Cardiac muscle cell (in vitro differentiated cells and primary cell): ENCODE measurements at regions not wholly inside any gene's neighbourhood (a gene's known extent, or its start where the extent isn't known, plus 50 kb on each side); places are given as distances from the start of the nearest gene placed in this dataset.

ENCODE experiments used
- DNase-seq, 2 donors: peaks; one replicate each; pipeline versions ENCODE4 v3.0.0 to v3.0.0-alpha.2; 2010 to 2017; ENCODE audit warnings: low read depth in 1 of 2, low spot score in 1 of 2
- H3K27ac ChIP-seq: fragments of 200-600 bp; sonication (generic); 2 replicates; pipeline ENCODE4 v1.5.1; 2016
- H3K27me3 ChIP-seq: fragments of 200-600 bp; sonication (generic); 2 replicates; pipeline ENCODE4 v1.6.0; 2016; ENCODE audit warnings: control low read depth
- H3K36me3 ChIP-seq: fragments of 200-600 bp; sonication (generic); 2 replicates; pipeline ENCODE4 v1.5.1; 2016; ENCODE audit warnings: control low read depth
- H3K4me1 ChIP-seq: fragments of 200-600 bp; sonication (generic); 2 replicates; pipeline ENCODE4 v1.8.1; 2017; ENCODE audit warnings: low read depth, mild to moderate bottlenecking, mixed run types
- H3K4me3 ChIP-seq: fragments of 200-600 bp; sonication (generic); 2 replicates; pipeline ENCODE4 v1.5.1; 2016; ENCODE audit warnings: mild to moderate bottlenecking
- H3K9me3 ChIP-seq: fragments of 200-600 bp; sonication (generic); 2 replicates; pipeline ENCODE4 v1.5.1; 2017; ENCODE audit warnings: low read depth, mild to moderate bottlenecking, control low read depth
- CTCF ChIP-seq: IDR thresholded peaks from 2 replicates; pipeline ENCODE4 v1.5.1; 2012; ENCODE audit warnings: low read depth, mild to moderate bottlenecking, low read length

GRCh38 chr12:89179245-89179644 is 173.1 kb downstream of the DUSP6 start:
- Histone ChIP-seq H3K27me3 (no peaks in the 10 kb centered on the region), H3K4me3 (no peak overlapping the region), H3K4me1 (no peaks in the 10 kb centered on the region), H3K27ac (no peak overlapping the region), H3K9me3 (no peaks in the 10 kb centered on the region), H3K36me3 (no peaks in the 10 kb centered on the region)
- TF ChIP-seq CTCF = no peak
- no peak for DNase-seq

GRCh38 chr12:89177802-89178395 is 174.4 kb downstream of the DUSP6 start:
- Histone ChIP-seq H3K27ac (no peak overlapping the region), H3K4me3 (no peak overlapping the region), H3K27me3 (no peaks in the 10 kb centered on the region), H3K4me1 (no peaks in the 10 kb centered on the region), H3K36me3 (no peaks in the 10 kb centered on the region), H3K9me3 (no peaks in the 10 kb centered on the region)
- TF ChIP-seq CTCF = no peak
- no peak for DNase-seq

GRCh38 chr12:89176676-89177075 is 175.6 kb downstream of the DUSP6 start:
- no peaks in the 10 kb centered on the region for H3K36me3 ChIP-seq
- no peaks in the 10 kb centered on the region for H3K4me1 ChIP-seq
- H3K9me3 ChIP-seq = no peaks in the 10 kb centered on the region
- no peak overlapping the region for H3K4me3 ChIP-seq
- no peak for TF ChIP-seq CTCF
- DNase-seq = no peak
- H3K27me3 ChIP-seq = no peaks in the 10 kb centered on the region
- H3K27ac ChIP-seq = no peak overlapping the region

GRCh38 chr12:89173678-89174077 is 178.6 kb downstream of the DUSP6 start:
- DNase-seq = no peak
- Histone ChIP-seq H3K4me1 (no peaks in the 10 kb centered on the region), H3K36me3 (no peaks in the 10 kb centered on the region), H3K27me3 (no peaks in the 10 kb centered on the region), H3K27ac (no peak overlapping the region), H3K4me3 (no peak overlapping the region), H3K9me3 (no peaks in the 10 kb centered on the region)
- TF ChIP-seq CTCF = no peak

GRCh38 chr12:89173096-89173495 is 179.2 kb downstream of the DUSP6 start:
- TF ChIP-seq CTCF = no peak
- no peaks in the 10 kb centered on the region for H3K9me3 ChIP-seq

More at GRCh38 chr12:89173096-89173495, 179.2 kb downstream of the DUSP6 start:
- H3K36me3 ChIP-seq = no peaks in the 10 kb centered on the region
- no peak overlapping the region for H3K27ac ChIP-seq
- no peaks in the 10 kb centered on the region for H3K4me1 ChIP-seq
- H3K4me3 ChIP-seq = no peak overlapping the region
- H3K27me3 ChIP-seq = no peaks in the 10 kb centered on the region
- peak in 1 of 2 donors; percentile 52 for DNase-seq
